ENCODE measurements at regions not wholly inside any gene's neighbourhood (a gene's known extent, or its start where the extent isn't known, plus 50 kb on each side); places are given as distances from the start of the nearest gene placed in this dataset.
A peak's percentile ranks its signal among the peaks of the same experiment; 100 is the strongest.

DNA sequence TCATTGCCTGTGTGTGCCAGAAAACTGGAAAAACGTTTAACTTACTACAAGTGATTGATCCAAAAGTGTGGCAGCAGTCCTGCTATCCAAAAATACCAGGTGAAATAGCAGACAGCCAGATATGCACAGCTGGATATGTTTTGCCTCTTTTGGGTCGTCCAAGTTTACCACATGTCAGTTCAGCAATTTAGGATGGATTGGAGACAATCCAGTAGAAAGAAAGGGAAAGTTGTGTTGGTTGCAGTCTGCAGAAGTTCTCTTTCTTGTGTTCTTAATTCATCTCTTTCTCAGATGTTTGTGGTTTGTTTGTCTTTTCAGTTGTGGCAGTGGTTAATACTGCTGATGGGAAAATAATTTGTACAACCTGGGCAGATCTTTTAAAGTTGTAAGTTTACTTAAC, 645.0 kb downstream of the PTPRC start:
- no peak for DNase-seq

DNA sequence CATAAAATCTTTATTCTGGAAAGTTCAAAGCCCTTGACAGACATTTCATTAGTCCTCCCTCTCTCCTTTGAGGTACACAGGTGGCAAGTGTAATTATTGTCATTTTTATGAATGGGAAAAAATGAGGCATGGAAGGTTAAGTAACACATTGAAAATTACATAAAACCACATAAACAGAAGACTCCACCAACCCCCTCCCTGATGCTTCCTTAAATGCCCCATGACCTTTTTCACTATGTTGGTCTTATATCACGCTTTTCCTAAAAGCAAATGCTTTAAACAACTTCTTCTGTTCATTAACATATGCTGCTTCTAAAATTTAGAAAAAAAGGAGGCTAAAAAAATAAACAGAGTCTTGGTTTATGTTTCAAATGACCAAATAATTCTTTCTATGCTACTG, 648.4 kb downstream of the PTPRC start:
- peak; percentile 47 for DNase-seq

DNA sequence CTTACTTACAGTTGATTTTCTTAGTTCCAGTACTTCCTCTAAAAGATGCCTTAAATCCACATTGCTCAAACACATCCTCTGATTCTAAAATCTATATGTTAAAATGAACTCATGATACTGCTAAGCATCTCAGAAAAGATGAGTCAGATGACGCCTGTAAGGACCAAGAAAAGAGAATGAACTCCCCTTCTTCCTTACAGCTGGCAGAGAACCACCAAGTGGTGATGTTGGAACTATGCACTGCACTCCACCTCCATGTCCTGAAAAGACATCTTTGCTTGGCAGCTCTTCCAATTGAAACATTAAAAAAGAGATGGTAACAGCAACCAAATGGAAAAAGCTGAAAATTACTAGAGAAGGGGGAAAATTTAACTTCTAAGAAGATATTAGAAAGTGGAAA, 648.8 kb downstream of the PTPRC start:
- no peak for DNase-seq

DNA sequence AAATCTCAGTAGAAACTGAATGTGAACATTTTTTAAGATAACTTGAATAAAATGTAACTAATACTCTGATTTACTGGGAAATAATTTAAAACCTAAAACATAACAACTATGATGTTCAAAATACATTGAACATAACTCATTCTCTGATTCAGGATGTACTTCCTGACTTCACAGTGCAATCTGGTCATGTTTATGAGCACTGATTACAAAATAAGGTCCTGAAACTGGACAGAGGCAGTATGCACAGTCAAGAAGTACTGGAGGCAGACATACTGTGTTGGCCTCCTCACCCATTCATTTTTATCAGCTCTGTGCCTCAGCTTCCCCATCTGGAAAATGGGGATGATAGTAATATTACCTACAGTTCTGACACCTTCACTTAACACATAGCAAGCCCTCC, 651.3 kb downstream of the PTPRC start:
- no peak for DNase-seq

DNA sequence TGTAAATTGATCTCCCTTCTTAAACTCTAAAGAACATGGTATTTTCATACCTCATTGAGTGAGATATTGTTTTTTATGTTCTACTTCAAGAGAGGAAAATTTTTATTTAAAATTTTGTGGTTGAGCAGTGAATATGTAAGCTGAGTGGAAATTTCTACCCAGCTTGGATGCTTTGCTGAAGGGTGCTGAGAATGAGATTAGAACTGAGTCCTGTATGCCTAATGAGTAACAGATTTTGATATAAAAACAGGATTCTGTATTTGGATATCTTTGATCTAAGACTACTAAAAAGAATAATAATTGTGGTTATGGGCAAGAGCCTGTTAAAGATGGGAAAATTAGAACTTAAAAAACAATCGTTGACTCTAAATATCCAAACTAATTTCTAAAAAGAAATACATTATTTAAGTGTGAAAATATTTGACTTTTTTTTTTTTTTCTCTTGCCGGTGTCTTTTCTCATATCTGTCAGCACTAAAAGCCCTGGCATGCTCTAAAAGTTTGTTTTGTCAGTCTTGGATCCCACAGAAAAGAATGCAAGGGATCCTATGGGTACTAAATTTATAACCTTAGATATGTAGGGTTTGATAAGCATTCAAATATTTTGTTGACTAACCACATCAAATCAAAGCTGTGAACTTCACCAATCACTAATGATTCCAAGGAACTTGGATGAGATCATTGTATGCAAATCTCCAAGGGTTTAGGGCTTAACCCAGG, 652.3 kb downstream of the PTPRC start:
- DNase-seq, result no peak

DNA sequence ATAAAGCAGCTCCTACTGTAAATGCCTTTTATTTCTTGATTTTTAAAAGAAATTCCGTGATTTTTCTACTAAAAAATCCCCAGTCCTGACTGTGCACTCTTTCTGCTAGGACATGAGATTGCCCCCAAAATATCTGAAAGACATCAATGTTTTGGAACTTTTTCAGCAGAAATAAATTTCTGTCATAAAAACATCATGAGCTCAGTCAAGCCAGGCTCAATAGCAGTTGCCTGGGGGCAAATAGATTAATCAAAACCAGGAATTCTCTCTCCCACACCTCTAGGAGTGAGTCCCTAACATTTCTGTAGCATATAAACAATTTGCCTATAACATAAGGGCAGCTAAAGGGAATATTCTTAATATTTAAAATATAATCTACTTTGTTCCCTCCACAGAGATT, 654.1 kb downstream of the PTPRC start:
- DNase-seq, result no peak

DNA sequence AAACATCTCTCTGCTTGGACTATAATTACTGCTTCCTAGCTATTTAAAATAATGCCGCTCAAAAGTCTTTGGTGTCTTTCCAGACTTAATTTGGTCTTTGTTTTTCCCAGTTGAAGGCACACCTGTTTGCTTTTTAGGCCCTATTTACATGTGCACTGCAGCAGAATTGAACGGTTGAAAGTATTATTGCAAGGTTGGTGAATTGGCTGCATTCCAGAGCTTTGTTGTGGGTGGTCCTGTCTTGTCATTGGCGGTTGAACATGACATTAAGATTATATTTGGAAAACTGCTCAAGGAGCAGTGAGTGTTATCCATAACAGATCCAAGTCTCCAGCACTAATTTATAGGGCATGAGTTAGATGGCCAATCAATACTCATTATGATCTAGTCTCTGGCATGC, 656.3 kb downstream of the PTPRC start:
- DNase-seq, result no peak

DNA sequence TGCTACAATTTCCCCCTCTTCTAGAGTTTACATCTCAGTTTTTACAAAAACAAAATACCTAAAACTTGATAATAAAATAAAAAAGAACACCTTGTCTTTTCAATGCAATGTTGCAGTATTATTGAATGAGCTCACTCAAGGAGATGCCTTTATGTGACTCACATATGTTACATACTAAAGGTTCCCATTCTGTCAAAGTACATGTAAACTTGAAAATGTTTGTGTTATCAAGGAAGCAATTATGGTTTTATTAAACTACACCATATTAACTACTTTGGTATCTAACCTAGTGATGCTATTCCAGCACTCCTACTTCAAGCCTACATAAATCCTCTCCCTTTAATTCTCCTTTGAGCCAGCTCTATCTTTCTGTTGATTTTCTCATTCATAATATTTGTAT, 658.3 kb downstream of the PTPRC start:
- DNase-seq, result no peak

DNA sequence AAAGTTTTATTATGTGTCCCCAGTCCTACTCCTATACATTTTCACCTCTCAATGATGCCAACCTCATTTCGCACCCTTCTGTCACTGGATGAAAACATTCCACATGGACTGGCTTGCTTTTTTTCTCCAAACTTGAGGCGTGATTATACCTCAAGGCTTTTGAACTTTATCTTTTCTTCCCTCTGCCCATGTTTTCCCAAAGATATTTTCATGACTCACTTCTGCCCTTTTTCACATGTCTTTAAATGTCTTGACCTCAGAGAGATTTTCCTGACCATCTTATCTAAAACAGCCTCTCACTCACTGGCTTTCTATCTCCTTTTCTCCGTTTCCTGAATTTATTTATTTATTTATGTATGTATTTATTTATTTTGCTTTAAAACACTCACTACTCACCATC, 659.0 kb downstream of the PTPRC start:
- no peak for DNase-seq

DNA sequence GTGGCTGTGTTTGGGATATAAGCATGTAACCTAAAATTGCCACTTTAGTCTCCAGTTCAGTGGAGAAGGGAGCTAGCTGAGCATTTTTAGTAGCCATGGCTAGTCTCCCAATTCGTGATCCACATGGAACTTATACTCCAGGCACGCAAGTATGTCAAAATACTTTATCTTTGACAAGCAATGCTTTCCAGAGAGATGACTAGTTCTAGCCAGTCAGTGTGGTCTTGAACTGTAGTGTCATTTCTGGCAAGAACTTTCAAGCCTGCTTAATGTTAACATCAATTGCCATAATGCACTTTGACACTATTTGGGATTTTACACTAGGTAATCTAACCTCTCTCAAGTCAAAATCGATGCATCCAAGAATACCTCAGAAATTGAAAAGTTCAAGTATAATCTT, 660.0 kb downstream of the PTPRC start:
- no peak for DNase-seq

DNA sequence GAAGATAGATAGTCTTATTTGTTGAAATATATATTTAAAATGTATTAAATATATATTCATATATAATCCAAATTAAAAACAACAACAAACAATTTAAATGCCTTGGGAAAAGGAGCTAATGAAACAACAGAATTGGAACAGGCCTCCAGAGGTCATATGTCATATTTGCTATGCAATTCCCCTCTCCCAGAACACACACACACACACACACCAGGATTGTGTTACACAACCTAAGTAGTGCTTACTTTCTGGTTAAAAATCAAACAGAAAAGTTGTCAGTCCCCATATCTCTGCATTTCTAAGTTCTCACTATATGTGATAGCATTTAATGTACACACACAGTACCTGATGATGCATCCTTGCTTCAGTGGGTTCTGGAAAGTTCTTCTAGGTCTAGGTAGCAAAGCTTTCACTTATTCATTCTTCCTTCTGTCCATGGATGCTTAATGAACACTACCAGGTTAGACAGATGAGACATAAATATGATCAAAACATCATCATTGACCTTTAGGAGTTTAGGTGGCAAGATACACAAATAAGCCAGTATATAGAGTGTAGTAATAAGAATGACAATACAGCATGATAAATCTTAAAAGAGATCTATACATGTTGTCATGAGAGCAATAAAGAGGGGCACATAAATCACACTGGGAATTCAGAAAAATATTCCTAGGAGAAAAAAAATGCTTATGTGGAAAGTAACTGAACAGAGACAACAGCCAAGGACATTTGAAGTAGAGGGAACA, 662.8 kb downstream of the PTPRC start:
- no peak for DNase-seq

DNA sequence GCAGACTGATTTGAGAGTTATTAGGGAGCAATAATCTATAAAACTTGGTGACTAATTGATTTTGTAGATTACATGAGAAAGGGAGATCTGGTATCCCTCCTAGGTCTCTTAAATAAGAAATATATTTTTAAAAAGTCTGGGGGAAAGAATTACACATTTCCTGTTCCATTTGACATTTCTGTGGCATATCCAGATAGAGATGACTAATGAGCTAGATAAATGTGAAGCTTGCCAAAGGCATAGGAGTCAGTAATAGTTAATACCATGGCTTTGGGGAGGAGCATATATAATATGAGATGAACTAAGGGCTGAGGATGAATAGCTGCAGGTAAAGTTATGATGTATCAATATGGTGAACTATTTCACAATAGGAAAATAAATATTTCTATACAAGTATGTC, 663.7 kb downstream of the PTPRC start:
- no peak for DNase-seq

DNA sequence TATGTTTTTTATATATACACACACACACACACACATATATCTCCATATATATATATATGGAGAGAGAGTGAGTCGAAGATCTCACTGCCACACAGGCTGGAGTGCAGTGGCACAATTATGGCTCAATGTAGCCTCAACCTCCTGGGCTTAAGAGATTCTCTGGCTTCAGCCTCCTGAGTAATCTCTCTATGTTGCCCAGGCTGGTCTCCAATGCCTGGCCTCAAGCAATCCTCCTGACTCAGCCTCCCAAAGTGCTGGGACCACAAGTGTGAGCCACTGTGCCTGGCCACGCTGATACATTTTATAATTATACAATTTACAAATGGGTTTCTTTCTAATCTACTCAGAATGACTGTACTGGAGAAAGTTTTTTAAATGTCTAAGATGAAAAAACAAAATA, 664.2 kb downstream of the PTPRC start:
- no peak for DNase-seq

DNA sequence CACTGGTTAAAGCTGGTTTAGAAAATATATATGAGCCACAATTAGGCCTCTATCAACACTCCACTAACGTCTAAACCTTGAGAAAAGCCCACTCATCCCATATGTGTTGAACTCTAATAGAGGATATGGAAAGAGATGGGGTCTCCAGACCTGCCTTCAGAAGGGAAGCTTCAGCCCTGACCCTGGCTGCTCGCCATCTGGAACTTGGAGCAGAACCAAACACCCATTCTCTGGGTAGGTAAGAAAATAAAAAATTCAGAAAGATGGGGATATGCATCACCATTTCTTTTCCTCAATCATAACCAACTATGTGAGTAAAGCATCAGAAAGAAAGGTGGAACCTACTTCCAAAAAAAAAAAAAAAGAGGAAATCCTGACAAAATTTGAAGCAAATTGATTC, 666.2 kb downstream of the PTPRC start:
- DNase-seq, result no peak

DNA sequence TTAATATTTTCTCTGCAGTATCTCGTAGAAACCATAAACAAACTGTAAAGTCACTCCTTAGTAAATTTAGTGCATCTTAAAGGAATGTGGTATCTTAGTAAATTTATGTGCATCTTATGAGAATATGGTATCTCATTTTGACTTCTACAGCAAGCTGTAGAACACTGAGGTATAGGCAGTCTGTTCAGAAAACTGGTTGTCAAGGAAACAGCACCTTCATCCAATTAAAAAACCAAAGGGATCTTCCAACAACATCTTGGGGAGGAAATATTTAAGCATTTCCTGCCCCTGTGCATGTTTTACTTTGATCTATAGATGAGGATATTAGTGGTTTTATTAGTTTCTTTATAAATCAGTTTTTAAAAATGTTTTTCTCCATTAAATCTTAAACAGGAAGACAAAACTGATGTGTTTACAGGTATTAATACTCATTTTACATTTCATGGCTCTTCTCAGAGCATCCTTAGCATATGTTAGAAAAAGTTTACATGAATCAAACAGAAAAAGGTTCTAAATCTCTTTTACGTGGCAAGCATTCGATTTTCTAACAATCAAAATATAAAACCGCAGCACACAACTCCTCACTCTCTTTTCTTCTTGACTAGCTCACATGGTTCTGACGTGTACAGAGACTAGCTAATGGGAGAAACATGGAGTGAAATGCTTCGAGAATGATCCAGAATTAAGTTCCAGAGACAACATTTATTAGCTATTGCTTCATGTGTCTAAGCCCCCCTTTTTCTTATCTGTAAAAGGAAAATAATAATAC, 668.8 kb downstream of the PTPRC start:
- no peak for DNase-seq

DNA sequence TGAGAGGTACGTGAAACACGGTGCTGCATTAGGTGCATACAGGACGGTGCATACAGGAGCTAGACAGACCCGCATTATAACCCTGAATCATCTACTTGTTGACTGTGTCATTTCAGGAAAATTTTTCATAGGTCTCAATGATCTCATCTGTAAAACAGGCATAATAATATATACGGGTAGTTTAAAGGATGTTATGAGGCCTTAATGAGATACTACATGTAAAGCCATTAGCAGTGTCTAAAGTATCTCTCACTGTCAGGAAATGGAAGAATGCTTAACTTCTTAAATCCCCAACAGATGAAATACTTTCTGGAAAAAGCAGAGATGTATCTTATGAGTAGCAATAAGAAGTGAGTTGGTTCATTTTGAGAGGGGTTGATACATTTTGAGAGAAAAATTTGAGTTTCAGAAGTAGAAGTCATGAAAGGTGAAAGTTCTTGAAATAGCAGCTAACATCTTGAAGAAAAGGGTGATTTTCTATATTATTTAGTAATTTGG, 669.6 kb downstream of the PTPRC start:
- DNase-seq, result no peak

DNA sequence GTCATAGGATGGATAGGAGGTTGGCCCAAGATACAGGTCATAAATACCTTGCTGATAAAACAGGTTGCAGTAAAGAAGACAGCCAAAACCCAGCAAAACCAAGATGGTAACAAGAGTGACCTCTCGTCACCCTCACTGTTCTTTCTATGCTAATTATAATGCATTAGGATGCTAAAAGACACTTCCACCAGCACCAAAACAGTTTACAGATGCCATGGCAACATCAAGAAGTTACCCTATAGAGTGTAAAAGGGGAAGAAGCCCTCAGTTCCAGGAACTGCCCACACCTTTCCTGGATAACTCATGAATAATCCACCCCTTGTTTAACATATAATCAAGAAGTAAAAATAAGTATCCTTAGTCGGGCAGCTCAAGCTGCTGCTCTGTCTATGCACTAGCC, 671.9 kb downstream of the PTPRC start:
- DNase-seq, result no peak

DNA sequence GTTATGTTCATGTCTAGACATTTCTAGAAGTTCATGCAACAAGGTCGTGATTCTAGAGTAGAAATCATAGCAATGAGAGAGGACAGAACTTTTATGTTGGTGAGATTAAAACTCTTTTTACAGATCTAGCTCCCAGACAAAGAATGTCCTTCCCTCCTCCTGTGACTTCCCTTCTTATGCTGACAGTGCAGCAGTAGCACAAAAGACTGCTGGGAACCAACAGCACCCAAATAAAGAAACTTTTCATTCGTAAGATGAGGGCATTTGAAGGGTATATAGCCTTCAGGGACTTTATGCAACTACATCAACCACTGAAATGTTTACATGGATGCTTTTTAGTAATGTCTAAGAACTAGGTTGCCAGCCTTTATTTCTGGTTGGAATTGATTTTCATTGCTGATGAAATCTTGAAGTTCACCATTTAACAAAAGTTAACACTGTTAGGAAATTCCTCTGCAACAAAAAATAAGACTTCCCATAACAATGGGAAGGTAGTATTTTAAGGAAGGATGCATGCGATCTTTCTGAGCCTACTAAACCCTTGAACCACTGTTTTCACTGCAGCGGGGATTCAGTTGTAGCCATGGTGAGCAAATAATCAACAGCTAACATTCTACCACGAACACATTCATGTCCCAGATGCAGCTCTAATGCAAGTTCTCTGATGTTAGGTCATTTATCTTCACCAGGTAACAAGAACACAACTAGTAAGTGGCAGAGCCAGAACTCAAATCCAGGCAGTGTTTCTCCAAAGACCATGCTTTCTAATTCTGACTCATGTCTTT, 672.8 kb downstream of the PTPRC start:
- DNase-seq, result no peak

DNA sequence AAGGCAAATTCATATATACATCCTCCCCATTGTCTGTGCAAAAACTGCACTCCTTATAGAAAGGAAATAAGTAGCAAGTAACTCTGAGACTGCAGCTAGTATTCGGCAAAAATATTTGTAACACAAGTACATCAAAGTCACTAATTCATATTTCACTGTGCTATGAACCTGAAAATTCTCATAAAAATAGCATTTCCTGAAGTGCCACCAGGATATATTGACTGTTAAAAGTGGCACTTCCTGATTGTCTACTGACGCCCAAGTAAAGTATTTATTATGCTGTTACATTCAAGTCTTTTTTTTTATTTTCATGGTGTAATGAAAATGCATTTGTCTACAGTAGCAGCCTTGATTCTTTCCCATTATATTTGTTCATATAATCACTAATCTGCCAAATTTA, 673.8 kb downstream of the PTPRC start:
- no peak for DNase-seq

DNA sequence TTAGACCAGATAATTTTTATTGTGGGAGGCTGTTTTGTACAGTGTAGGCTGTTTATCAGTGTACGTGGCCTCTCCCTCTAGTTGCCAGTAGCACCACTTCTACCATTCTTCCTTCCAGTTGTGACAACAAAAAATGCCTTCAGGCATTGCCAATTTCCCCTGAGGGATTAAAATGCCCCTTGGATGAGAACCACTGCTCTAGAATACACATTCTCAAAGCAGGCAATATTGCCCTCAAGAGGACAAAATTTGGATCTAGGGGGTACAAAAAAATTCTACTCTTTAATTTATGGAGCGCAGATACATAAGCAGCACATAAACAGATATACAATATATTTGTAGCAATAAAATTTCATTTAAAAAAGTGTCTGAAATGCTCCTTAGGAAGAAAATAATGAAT, 674.6 kb downstream of the PTPRC start:
- no peak for DNase-seq

DNA sequence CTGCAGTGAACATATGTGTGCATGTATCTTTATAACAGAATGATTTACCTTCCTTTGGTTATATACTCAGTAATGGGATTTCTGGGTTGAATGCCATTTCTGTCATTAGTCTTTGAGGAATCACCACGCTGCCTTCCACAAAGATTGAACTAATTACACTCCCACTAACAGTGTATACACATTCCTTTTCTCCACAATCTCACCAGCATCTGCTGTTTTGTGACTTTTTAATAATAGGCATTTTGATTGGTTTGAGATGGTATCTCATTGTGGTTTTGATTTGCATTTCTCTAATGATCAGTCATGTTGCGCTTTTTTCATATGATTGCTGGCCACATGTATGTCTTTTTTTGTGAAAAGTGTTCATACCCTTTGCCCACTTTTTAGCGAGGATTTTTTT, 680.5 kb downstream of the PTPRC start:
- no peak for DNase-seq

DNA sequence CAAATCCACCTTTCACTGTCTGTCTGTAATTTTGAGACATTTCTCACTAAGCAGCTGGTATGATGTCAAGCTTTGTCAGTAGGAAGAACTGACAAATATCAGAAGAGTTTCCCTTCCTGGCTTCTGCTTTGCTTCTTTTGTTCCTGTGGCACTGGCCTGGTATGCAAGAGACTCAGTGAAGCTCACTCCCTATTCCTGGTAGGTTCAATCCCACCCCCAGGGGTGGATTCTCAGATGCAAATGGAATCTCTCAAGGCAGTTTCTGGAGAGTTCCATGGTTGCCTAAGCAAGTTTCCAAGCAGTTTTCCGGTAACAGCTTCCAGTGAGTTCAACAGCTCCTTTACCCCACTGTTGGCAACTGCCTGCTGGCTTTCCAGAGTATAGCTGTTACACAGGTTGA, 683.4 kb downstream of the PTPRC start:
- DNase-seq, result no peak
